WTC11 (cell line): ENCODE measurements at regions not wholly inside any gene's neighbourhood (a gene's known extent, or its start where the extent isn't known, plus 50 kb on each side); places are given as distances from the start of the nearest gene placed in this dataset.

Experiments
- CREB1 ChIP-seq: sonication (generic); formaldehyde crosslinking; IDR thresholded peaks from 2 replicates; pipeline ENCODE4 v1.8.0; 2023; ENCODE audit warnings: mild to moderate bottlenecking, missing genetic modification reagents
- NFYB ChIP-seq: sonication (generic); formaldehyde crosslinking; conservative IDR thresholded peaks from 2 replicates; pipeline ENCODE4 v1.8.0; 2022; ENCODE audit warnings: low read depth, missing genetic modification reagents
- NR2C2 ChIP-seq: sonication (generic); formaldehyde crosslinking; IDR thresholded peaks from 2 replicates; pipeline ENCODE4 v1.8.0; 2022; ENCODE audit warnings: mild to moderate bottlenecking, missing genetic modification reagents
- SP1 ChIP-seq: sonication (generic); formaldehyde crosslinking; conservative IDR thresholded peaks from 2 replicates; pipeline ENCODE4 v1.8.1; 2022; ENCODE audit warnings: missing genetic modification reagents
- TF ChIP-seq, protein P1 (sequence below): fragments of 200-600 bp; IDR thresholded peaks from 2 replicates; pipeline ENCODE4 v1.8.0; 2022; ENCODE audit warnings: antibody characterized with exemption
- TF ChIP-seq, protein P2 (sequence below): sonication (generic); formaldehyde crosslinking; IDR thresholded peaks from 2 replicates; pipeline ENCODE4 v1.8.1; 2023; ENCODE audit warnings: mild to moderate bottlenecking, moderate library complexity, missing genetic modification reagents
- TF ChIP-seq, protein P3 (sequence below): sonication (generic); formaldehyde crosslinking; IDR thresholded peaks from 2 replicates; pipeline ENCODE4 v1.8.0; 2022; ENCODE audit warnings: mild to moderate bottlenecking, missing genetic modification reagents
- TF ChIP-seq, protein P4 (sequence below): sonication (generic); formaldehyde crosslinking; IDR thresholded peaks from 2 replicates; pipeline ENCODE4 v1.8.1; 2023; ENCODE audit warnings: mild to moderate bottlenecking, missing genetic modification reagents

DNA sequence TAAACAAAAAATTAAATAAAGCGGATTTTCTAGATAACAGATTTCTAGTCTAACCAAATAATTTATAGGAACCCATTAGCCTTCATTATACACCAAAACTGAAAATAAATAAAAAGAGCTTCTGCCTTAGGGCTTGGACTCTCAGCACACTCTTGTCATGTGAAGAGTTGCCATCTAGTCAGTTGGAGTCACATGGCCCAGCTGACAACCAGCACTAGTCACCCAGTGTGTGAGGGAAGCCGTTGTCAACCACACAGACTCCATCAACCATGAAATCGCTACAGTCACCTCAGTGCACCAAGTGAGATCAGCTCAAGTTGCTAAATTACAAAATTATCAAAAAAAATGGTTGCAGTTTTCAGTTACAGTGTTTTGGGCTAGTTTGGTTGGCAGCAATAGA is 470.0 kb downstream of the GASK1B start:
- TF ChIP-seq, protein P1, sequence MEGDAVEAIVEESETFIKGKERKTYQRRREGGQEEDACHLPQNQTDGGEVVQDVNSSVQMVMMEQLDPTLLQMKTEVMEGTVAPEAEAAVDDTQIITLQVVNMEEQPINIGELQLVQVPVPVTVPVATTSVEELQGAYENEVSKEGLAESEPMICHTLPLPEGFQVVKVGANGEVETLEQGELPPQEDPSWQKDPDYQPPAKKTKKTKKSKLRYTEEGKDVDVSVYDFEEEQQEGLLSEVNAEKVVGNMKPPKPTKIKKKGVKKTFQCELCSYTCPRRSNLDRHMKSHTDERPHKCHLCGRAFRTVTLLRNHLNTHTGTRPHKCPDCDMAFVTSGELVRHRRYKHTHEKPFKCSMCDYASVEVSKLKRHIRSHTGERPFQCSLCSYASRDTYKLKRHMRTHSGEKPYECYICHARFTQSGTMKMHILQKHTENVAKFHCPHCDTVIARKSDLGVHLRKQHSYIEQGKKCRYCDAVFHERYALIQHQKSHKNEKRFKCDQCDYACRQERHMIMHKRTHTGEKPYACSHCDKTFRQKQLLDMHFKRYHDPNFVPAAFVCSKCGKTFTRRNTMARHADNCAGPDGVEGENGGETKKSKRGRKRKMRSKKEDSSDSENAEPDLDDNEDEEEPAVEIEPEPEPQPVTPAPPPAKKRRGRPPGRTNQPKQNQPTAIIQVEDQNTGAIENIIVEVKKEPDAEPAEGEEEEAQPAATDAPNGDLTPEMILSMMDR = no peak
- TF ChIP-seq SP1 (CRISPR knock-in tag) (no peak), NFYB (CRISPR knock-in tag) (no peak), NR2C2 (CRISPR knock-in tag) (no peak), CREB1 (CRISPR knock-in tag) (no peak)
- TF ChIP-seq, protein P2, sequence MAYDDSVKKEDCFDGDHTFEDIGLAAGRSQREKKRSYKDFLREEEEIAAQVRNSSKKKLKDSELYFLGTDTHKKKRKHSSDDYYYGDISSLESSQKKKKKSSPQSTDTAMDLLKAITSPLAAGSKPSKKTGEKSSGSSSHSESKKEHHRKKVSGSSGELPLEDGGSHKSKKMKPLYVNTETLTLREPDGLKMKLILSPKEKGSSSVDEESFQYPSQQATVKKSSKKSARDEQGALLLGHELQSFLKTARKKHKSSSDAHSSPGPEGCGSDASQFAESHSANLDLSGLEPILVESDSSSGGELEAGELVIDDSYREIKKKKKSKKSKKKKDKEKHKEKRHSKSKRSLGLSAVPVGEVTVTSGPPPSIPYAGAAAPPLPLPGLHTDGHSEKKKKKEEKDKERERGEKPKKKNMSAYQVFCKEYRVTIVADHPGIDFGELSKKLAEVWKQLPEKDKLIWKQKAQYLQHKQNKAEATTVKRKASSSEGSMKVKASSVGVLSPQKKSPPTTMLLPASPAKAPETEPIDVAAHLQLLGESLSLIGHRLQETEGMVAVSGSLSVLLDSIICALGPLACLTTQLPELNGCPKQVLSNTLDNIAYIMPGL = no peak
- TF ChIP-seq, protein P3, sequence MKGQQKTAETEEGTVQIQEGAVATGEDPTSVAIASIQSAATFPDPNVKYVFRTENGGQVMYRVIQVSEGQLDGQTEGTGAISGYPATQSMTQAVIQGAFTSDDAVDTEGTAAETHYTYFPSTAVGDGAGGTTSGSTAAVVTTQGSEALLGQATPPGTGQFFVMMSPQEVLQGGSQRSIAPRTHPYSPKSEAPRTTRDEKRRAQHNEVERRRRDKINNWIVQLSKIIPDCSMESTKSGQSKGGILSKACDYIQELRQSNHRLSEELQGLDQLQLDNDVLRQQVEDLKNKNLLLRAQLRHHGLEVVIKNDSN (CRISPR knock-in tag) = no peak
- TF ChIP-seq, protein P4, sequence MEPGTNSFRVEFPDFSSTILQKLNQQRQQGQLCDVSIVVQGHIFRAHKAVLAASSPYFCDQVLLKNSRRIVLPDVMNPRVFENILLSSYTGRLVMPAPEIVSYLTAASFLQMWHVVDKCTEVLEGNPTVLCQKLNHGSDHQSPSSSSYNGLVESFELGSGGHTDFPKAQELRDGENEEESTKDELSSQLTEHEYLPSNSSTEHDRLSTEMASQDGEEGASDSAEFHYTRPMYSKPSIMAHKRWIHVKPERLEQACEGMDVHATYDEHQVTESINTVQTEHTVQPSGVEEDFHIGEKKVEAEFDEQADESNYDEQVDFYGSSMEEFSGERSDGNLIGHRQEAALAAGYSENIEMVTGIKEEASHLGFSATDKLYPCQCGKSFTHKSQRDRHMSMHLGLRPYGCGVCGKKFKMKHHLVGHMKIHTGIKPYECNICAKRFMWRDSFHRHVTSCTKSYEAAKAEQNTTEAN (CRISPR knock-in tag) = no peak
